Caco-2 (cell line): ENCODE measurements at regions not wholly inside any gene's neighbourhood (a gene's known extent, or its start where the extent isn't known, plus 50 kb on each side); places are given as distances from the start of the nearest gene placed in this dataset.

Source experiments
- BruUV-seq: library from RNA; stranded (reverse); fragments of 400-500 nt; replicated peaks from 2 replicates; lab custom pipeline; 2021; lab: Mats Ljungman, UMichigan
- CTCF ChIA-PET: fragments of 300-600 bp; sonication (Branson Sonifier 250); formaldehyde crosslinking; loops from one replicate; lab custom pipeline; 2022; ENCODE audit warnings: antibody characterized with exemption; lab: Charles Lee
- POLR2A ChIA-PET: fragments of 300-600 bp; sonication (Branson Sonifier 250); formaldehyde crosslinking; loops from one replicate; lab custom pipeline; 2022; ENCODE audit warnings: antibody characterized with exemption; lab: Charles Lee
- DNase-seq, 2 experiments: peaks; one replicate each; pipeline versions ENCODE4 v3.0.0 to v3.0.0-alpha.2; 2020 to 2022
- H3K27me3 ChIP-seq: replicated peaks from 2 replicates; pipeline ENCODE4 v1.6.0; 2011; ENCODE audit warnings: low read length; ENCODE audit not compliant: control insufficient read depth, insufficient read depth
- H3K36me3 ChIP-seq: 2 replicates; pipeline ENCODE4 v1.5.1; 2011; ENCODE audit warnings: low read length; ENCODE audit not compliant: control insufficient read depth, insufficient read depth
- H3K4me1 ChIP-seq: fragments of 250-450 bp; sonication (Bioruptor Pico); 2 replicates; pipeline ENCODE4 v1.5.1; 2020; ENCODE audit warnings: mild to moderate bottlenecking
- H3K4me3 ChIP-seq: 2 replicates; pipeline ENCODE4 v1.5.1; 2011; ENCODE audit warnings: low read depth, mild to moderate bottlenecking, control low read depth, low read length
- H3K9me3 ChIP-seq: fragments of 250-450 bp; sonication (Bioruptor Pico); 2 replicates; pipeline ENCODE4 v1.5.1; 2020; ENCODE audit warnings: mild to moderate bottlenecking, moderate library complexity
- H3K27ac Mint-ChIP-seq: one replicate; pipeline ENCODE4 v1.8.0; 2022; ENCODE audit warnings: mixed read lengths; ENCODE audit not compliant: unreplicated experiment
- H3K27me3 Mint-ChIP-seq: one replicate; pipeline ENCODE4 v1.8.0; 2022; ENCODE audit warnings: mixed read lengths; ENCODE audit not compliant: insufficient read depth, unreplicated experiment
- H3K36me3 Mint-ChIP-seq: one replicate; pipeline ENCODE4 v1.8.0; 2022; ENCODE audit warnings: mild to moderate bottlenecking, mixed read lengths; ENCODE audit not compliant: insufficient read depth, unreplicated experiment
- H3K4me1 Mint-ChIP-seq: one replicate; pipeline ENCODE4 v1.8.0; 2022; ENCODE audit warnings: low read depth, mixed read lengths; ENCODE audit not compliant: unreplicated experiment
- H3K4me3 Mint-ChIP-seq: one replicate; pipeline ENCODE4 v1.8.0; 2022; ENCODE audit warnings: mild to moderate bottlenecking, moderate library complexity, mixed read lengths; ENCODE audit not compliant: unreplicated experiment
- H3K9me3 Mint-ChIP-seq: one replicate; pipeline ENCODE4 v1.8.0; 2022; ENCODE audit warnings: mixed read lengths; ENCODE audit not compliant: unreplicated experiment
- CTCF ChIP-seq, 2 experiments: fragments of 200-600 bp in 1 of 2; IDR thresholded peaks; 1 replicate in 1 of 2; 2 replicates in 1 of 2; pipeline versions ENCODE4 v1.5.1 to v1.8.0; 2011 to 2022; ENCODE audit warnings: antibody characterized with exemption in 1 of 2, control low read depth in 1 of 2, inconsistent platforms in 1 of 2, low read depth in 1 of 2, low read length in 1 of 2, mild to moderate bottlenecking in 1 of 2, moderate library complexity in 1 of 2; ENCODE audit not compliant: insufficient read depth in 1 of 2, severe bottlenecking in 1 of 2, unreplicated experiment in 1 of 2
- intact Hi-C: fragments of 100-400 bp; cut with micrococcal nuclease; formaldehyde crosslinking; loops from one replicate; pipeline ENCODE4 v1.10.0; 2022; ENCODE audit not compliant: unreplicated experiment

DNA sequence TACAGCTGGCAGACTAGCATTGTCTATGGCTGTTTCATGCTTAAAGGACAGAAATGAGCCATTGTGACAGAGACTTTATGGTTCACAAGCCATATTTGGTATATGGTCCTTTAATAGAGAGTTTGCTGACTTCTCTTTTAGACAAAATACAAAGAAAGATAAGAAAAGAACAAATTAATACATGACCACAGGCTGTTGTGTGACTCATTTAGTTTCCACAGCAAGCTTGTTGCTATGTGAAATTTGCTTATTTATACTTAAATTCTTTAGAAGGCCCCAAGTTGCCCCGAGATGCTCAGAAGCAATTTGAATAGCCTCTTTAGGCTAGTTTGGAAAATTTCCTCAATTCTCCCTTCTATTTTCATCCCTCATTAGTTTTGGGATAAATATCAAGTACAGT, 315.3 kb upstream of the RPS23 start:
- Mint-ChIP-seq H3K4me1 (peaks cover 25% of the 10 kb centered on the region), H3K4me3 (no peak overlapping the region), H3K9me3 (peaks cover 36% of the 10 kb centered on the region), H3K36me3 (peaks cover 5% of the 10 kb centered on the region), H3K27me3 (no peaks in the 10 kb centered on the region), H3K27ac (peak overlapping the region; percentile 73)
- no peaks in the 10 kb centered on the region for H3K27me3 ChIP-seq
- H3K4me1 ChIP-seq, result peaks cover 26% of the 10 kb centered on the region
- no peak for TF ChIP-seq CTCF (IDR thresholded peaks at IDR 0.05; ENCODE audit: insufficient read depth in 1 of 2, low read depth in 1 of 2, low read length in 1 of 2, severe bottlenecking in 1 of 2, unreplicated experiment in 1 of 2)
- CTCF ChIA-PET, result no interaction called here
- no peak overlapping the region for H3K4me3 ChIP-seq
- no peak for DNase-seq
- intact Hi-C loops, result no loop called here
- no TSS peak for BruUV-seq
- POLR2A ChIA-PET, result interaction anchor here (0.6 kb wide), 1 partner anchor 45 kb away, joined by 5 read pairs; no protein-coding TSS in a partner anchor
- peaks cover 10% of the 10 kb centered on the region; the same call in 1 of the 2 replicates for H3K9me3 ChIP-seq
- no peaks in the 10 kb centered on the region for H3K36me3 ChIP-seq

GRCh38 chr5:82591021-82591515, 312.9 kb upstream of the RPS23 start:
- ChIA-PET CTCF (no interaction called here), POLR2A (no interaction called here)
- Histone ChIP-seq H3K4me3 (no peak overlapping the region), H3K9me3 (peaks cover 10% of the 10 kb centered on the region; the same call in 1 of the 2 replicates), H3K27me3 (no peaks in the 10 kb centered on the region), H3K4me1 (peaks cover 26% of the 10 kb centered on the region), H3K36me3 (no peaks in the 10 kb centered on the region)
- H3K36me3 Mint-ChIP-seq, result peaks cover 5% of the 10 kb centered on the region
- no peaks in the 10 kb centered on the region for H3K27me3 Mint-ChIP-seq
- intact Hi-C loops, result no loop called here
- no TSS peak for BruUV-seq
- H3K27ac Mint-ChIP-seq, result no peak overlapping the region
- no peak overlapping the region for H3K4me3 Mint-ChIP-seq
- H3K4me1 Mint-ChIP-seq, result peaks cover 25% of the 10 kb centered on the region
- peaks cover 36% of the 10 kb centered on the region for H3K9me3 Mint-ChIP-seq
- no peak for DNase-seq
- no peak for TF ChIP-seq CTCF (IDR thresholded peaks at IDR 0.05; ENCODE audit: insufficient read depth in 1 of 2, low read depth in 1 of 2, low read length in 1 of 2, severe bottlenecking in 1 of 2, unreplicated experiment in 1 of 2)

GRCh38 chr5:82590112-82590511, 312.0 kb upstream of the RPS23 start:
- H3K36me3 Mint-ChIP-seq, result peaks cover 5% of the 10 kb centered on the region
- peaks cover 26% of the 10 kb centered on the region for H3K4me1 ChIP-seq
- H3K9me3 Mint-ChIP-seq, result peaks cover 36% of the 10 kb centered on the region
- H3K27me3 Mint-ChIP-seq, result no peaks in the 10 kb centered on the region
- H3K4me3 Mint-ChIP-seq, result no peak overlapping the region
- no peak for DNase-seq
- BruUV-seq, result no TSS peak
- H3K27me3 ChIP-seq, result no peaks in the 10 kb centered on the region
- no peak overlapping the region for H3K27ac Mint-ChIP-seq
- H3K4me1 Mint-ChIP-seq, result peaks cover 20% of the 10 kb centered on the region
- no peak for TF ChIP-seq CTCF (IDR thresholded peaks at IDR 0.05; ENCODE audit: insufficient read depth in 1 of 2, low read depth in 1 of 2, low read length in 1 of 2, severe bottlenecking in 1 of 2, unreplicated experiment in 1 of 2)
- H3K36me3 ChIP-seq, result no peaks in the 10 kb centered on the region
- peaks cover 13% of the 10 kb centered on the region; the same call in 1 of the 2 replicates for H3K9me3 ChIP-seq
- H3K4me3 ChIP-seq, result no peak overlapping the region
- intact Hi-C loops, result no loop called here
- POLR2A ChIA-PET, result no interaction called here
- CTCF ChIA-PET, result no interaction called here
